Peyer's patch (tissue), 4 donors: ENCODE measurements at regions not wholly inside any gene's neighbourhood (a gene's known extent, or its start where the extent isn't known, plus 50 kb on each side); places are given as distances from the start of the nearest gene placed in this dataset.

Source experiments
- POLR2A ChIP-seq, 2 donors: fragments of 450-650 bp; IDR thresholded peaks; one replicate each; pipeline ENCODE4 v1.5.1; 2017; ENCODE audit warnings: antibody characterized with exemption in 2 of 2, mild to moderate bottlenecking in 2 of 2, moderate library complexity in 2 of 2
- TF ChIP-seq, protein P1 (sequence below), 6 experiments: fragments of 450-650 bp in 4 of 6; fragments of 200-600 bp in 2 of 6; sonication (generic) in 1 of 6; IDR thresholded peaks; one replicate each; pipeline ENCODE4 v1.5.1; 2017 to 2019; ENCODE audit warnings: antibody characterized with exemption in 6 of 6, mild to moderate bottlenecking in 3 of 6, moderate library complexity in 1 of 6

DNA sequence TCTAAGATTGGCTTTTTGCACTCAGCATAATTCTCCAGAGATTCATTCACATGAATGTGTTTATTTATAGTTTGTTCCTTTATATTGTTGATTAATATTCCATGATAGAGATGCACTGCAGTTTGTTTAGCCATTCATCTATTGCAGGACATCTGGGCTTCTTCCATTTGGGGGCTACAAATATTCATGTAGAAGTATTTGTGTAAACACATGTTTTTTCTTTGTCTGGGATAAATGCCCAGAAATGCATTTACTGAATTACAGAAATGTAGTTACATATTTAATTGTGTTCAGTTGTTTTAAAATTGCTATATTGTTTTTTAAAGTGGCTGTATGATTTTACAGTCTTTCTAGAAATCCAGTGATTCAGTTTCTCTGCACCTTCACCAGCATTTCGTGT is 635.0 kb downstream of the ZIC1 start:
- TF ChIP-seq, protein P1, sequence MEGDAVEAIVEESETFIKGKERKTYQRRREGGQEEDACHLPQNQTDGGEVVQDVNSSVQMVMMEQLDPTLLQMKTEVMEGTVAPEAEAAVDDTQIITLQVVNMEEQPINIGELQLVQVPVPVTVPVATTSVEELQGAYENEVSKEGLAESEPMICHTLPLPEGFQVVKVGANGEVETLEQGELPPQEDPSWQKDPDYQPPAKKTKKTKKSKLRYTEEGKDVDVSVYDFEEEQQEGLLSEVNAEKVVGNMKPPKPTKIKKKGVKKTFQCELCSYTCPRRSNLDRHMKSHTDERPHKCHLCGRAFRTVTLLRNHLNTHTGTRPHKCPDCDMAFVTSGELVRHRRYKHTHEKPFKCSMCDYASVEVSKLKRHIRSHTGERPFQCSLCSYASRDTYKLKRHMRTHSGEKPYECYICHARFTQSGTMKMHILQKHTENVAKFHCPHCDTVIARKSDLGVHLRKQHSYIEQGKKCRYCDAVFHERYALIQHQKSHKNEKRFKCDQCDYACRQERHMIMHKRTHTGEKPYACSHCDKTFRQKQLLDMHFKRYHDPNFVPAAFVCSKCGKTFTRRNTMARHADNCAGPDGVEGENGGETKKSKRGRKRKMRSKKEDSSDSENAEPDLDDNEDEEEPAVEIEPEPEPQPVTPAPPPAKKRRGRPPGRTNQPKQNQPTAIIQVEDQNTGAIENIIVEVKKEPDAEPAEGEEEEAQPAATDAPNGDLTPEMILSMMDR (IDR thresholded peaks at IDR 0.05), result no peak
- TF ChIP-seq POLR2A (IDR thresholded peaks at IDR 0.05), result no peak
